ENCODE measurements at regions not wholly inside any gene's neighbourhood (a gene's known extent, or its start where the extent isn't known, plus 50 kb on each side); places are given as distances from the start of the nearest gene placed in this dataset.

DNA sequence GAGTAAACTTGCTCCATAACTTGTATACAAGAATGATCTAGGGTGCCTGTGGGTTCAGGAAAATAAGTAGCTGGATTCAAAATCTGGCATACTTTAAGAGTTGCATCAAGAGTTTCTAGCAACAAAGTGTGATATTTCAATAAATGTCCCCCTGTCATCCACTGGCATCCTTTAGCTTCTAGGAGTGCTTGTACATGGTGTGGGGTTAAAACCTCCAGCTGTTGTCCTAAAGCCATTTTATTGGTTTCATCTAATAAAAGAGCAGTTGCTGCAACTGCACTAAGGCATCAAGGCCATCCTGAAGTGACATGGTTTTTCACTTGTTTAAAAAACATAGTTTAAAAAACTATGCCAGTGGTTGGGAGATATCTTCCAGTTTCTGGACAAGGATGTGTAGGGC, 148.4 kb downstream of the INHBA start:
- TF ChIP-seq, protein P1, sequence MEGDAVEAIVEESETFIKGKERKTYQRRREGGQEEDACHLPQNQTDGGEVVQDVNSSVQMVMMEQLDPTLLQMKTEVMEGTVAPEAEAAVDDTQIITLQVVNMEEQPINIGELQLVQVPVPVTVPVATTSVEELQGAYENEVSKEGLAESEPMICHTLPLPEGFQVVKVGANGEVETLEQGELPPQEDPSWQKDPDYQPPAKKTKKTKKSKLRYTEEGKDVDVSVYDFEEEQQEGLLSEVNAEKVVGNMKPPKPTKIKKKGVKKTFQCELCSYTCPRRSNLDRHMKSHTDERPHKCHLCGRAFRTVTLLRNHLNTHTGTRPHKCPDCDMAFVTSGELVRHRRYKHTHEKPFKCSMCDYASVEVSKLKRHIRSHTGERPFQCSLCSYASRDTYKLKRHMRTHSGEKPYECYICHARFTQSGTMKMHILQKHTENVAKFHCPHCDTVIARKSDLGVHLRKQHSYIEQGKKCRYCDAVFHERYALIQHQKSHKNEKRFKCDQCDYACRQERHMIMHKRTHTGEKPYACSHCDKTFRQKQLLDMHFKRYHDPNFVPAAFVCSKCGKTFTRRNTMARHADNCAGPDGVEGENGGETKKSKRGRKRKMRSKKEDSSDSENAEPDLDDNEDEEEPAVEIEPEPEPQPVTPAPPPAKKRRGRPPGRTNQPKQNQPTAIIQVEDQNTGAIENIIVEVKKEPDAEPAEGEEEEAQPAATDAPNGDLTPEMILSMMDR (IDR thresholded peaks at IDR 0.05), result no peak
- no peak for TF ChIP-seq POLR2A (IDR thresholded peaks at IDR 0.05)
